ENCODE measurements at regions not wholly inside any gene's neighbourhood (a gene's known extent, or its start where the extent isn't known, plus 50 kb on each side); places are given as distances from the start of the nearest gene placed in this dataset.

DNA sequence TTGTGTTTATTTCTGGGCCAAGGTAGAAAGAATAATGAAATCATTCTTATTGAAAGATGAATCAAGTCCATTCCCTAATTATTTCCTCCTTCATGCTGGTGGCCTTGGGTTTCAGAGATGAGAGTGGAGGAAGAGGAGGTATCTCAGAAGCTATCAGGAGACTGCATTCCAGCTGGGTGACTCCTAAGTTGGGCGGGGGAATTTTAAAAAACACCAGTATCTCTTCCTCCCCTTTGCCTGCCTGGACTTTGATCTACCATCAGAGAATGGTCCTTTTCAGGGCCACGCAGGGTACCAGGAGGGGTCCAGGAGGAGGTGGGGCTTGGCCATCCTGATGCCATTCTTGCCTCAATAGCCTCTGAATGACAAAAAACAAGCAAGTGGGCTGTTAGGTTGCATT is 104.4 kb downstream of the ASMT start:
- TF ChIP-seq, protein P1, sequence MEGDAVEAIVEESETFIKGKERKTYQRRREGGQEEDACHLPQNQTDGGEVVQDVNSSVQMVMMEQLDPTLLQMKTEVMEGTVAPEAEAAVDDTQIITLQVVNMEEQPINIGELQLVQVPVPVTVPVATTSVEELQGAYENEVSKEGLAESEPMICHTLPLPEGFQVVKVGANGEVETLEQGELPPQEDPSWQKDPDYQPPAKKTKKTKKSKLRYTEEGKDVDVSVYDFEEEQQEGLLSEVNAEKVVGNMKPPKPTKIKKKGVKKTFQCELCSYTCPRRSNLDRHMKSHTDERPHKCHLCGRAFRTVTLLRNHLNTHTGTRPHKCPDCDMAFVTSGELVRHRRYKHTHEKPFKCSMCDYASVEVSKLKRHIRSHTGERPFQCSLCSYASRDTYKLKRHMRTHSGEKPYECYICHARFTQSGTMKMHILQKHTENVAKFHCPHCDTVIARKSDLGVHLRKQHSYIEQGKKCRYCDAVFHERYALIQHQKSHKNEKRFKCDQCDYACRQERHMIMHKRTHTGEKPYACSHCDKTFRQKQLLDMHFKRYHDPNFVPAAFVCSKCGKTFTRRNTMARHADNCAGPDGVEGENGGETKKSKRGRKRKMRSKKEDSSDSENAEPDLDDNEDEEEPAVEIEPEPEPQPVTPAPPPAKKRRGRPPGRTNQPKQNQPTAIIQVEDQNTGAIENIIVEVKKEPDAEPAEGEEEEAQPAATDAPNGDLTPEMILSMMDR (IDR thresholded peaks at IDR 0.05) = no peak
- no peak for TF ChIP-seq EZH2 (IDR thresholded peaks at IDR 0.05; ENCODE audit: borderline replicate concordance, insufficient read depth, low read depth, low read length, poor library complexity, severe bottlenecking)
